ENCODE measurements at regions not wholly inside any gene's neighbourhood (a gene's known extent, or its start where the extent isn't known, plus 50 kb on each side); places are given as distances from the start of the nearest gene placed in this dataset.

DNA sequence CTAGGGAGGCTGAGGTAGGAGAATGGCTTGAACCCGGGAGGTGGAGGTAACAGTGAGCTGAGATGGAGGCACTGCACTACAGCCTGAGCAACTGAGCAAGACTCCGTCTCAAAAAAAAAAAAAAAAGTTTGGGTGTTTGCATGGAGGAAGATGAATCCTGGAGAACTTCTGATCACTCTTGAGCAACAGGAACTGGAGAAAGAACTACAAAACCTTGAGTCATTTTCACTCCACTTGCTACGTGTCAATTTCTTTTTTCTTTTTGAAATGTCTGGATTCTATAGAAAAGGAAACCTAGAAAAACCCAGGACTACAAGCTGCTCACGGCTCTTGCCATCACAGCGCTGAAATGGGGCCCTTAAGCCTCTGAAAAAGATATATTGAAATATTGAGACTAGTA lies 189.6 kb upstream of the NRP1 start:
- no peak for DNase-seq
- 96 to 99% methylated on average over 5 of the region's 5 CpGs for WGBS, 2 donors
- ATAC-seq (ENCODE audit: low FRiP score), result no peak
- Histone ChIP-seq H3K27me3 (ENCODE audit: control insufficient read depth in 1 of 2, insufficient read depth in 2 of 2, low read length in 1 of 2) (no peaks in the 10 kb centered on the region), H3K9me3 (ENCODE audit: control insufficient read depth, low read length) (peaks cover 1% of the 10 kb centered on the region), H3K4me1 (ENCODE audit: control insufficient read depth in 1 of 2, insufficient read depth in 2 of 2, low read length in 2 of 2) (peaks cover 6% of the 10 kb centered on the region in 2 donors), H3K27ac (ENCODE audit: low read depth in 1 of 2, low read length in 2 of 2) (no peak overlapping the region), H3K36me3 (ENCODE audit: control insufficient read depth in 1 of 2, insufficient read depth in 2 of 2, low read length in 1 of 2) (no peaks in the 10 kb centered on the region), H3K4me3 (ENCODE audit: low read length in 2 of 2) (no peak overlapping the region)
- intact Hi-C loops (cut with DNase I), result no loop called here

- no peak overlapping the region for H3K27ac ChIP-seq (ENCODE audit: low read depth in 1 of 2, low read length in 2 of 2)
- DNase-seq (no peak), ATAC-seq (ENCODE audit: low FRiP score) (no peak)
- WGBS, 2 donors, result 91 to 95% methylated on average over 6 of the region's 6 CpGs
- H3K4me1 ChIP-seq (ENCODE audit: control insufficient read depth in 1 of 2, insufficient read depth in 2 of 2, low read length in 2 of 2), result peaks cover 6% of the 10 kb centered on the region in 2 donors
- H3K4me3 ChIP-seq (ENCODE audit: low read length in 2 of 2), result no peak overlapping the region
- no peaks in the 10 kb centered on the region for H3K27me3 ChIP-seq (ENCODE audit: control insufficient read depth in 1 of 2, insufficient read depth in 2 of 2, low read length in 1 of 2)
- no peaks in the 10 kb centered on the region for H3K36me3 ChIP-seq (ENCODE audit: control insufficient read depth in 1 of 2, insufficient read depth in 2 of 2, low read length in 1 of 2)
- intact Hi-C loops (cut with DNase I), result no loop called here
- H3K9me3 ChIP-seq (ENCODE audit: control insufficient read depth, low read length), result peaks cover 1% of the 10 kb centered on the region
Observed at GRCh38 chr10:33523236-33523792, 188.8 kb upstream of the NRP1 start.

DNA sequence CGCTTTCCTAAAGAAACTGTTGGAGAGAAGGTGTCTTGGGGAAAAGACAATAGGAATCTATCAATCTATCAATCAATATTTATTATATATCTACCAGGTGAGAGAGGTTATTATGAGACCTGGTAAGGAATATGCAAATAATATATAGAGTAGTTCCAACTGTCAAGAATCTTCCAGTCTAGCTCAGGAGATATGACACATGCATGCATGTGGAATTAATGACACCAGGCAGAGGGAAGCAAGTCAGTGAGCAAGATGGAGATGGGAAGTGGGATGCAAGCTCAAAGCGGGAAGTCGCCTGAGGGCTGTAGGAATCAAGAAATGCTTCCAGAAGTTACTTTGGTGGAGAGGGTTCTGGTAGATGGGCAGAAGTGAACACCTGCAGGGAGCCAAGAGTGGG lies 187.4 kb upstream of the NRP1 start:
- Histone ChIP-seq H3K27ac (ENCODE audit: low read depth in 1 of 2, low read length in 2 of 2) (no peak overlapping the region), H3K36me3 (ENCODE audit: control insufficient read depth in 1 of 2, insufficient read depth in 2 of 2, low read length in 1 of 2) (no peaks in the 10 kb centered on the region), H3K4me3 (ENCODE audit: low read length in 2 of 2) (no peak overlapping the region), H3K27me3 (ENCODE audit: control insufficient read depth in 1 of 2, insufficient read depth in 2 of 2, low read length in 1 of 2) (no peaks in the 10 kb centered on the region), H3K9me3 (ENCODE audit: control insufficient read depth, low read length) (peaks cover 1% of the 10 kb centered on the region), H3K4me1 (ENCODE audit: control insufficient read depth in 1 of 2, insufficient read depth in 2 of 2, low read length in 2 of 2) (peaks cover 6% of the 10 kb centered on the region in 2 donors)
- 97 to 98% methylated on average over 3 of the region's 3 CpGs for WGBS, 2 donors
- intact Hi-C loops (cut with DNase I), result no loop called here
- DNase-seq (no peak), ATAC-seq (ENCODE audit: low FRiP score) (no peak)

- no peak overlapping the region for H3K4me3 ChIP-seq (ENCODE audit: low read length in 2 of 2)
- DNase-seq (no peak), ATAC-seq (ENCODE audit: low FRiP score) (no peak)
- H3K27me3 ChIP-seq (ENCODE audit: control insufficient read depth in 1 of 2, insufficient read depth in 2 of 2, low read length in 1 of 2), result no peaks in the 10 kb centered on the region
- H3K36me3 ChIP-seq (ENCODE audit: control insufficient read depth in 1 of 2, insufficient read depth in 2 of 2, low read length in 1 of 2), result no peaks in the 10 kb centered on the region
- intact Hi-C loops (cut with DNase I), result no loop called here
- peaks cover 6% of the 10 kb centered on the region in 2 donors for H3K4me1 ChIP-seq (ENCODE audit: control insufficient read depth in 1 of 2, insufficient read depth in 2 of 2, low read length in 2 of 2)
- WGBS, 2 donors, result 1 to 2% methylated on average over 4 of the region's 4 CpGs
- peak overlapping the region in 1 of 2 donors; percentile 29 for H3K27ac ChIP-seq (ENCODE audit: low read depth in 1 of 2, low read length in 2 of 2)
- no peaks in the 10 kb centered on the region for H3K9me3 ChIP-seq (ENCODE audit: control insufficient read depth, low read length)
Observed at GRCh38 chr10:33521062-33521461, 186.6 kb upstream of the NRP1 start.

GRCh38 chr10:33520223-33520622 lies 185.8 kb upstream of the NRP1 start:
- Histone ChIP-seq H3K4me3 (ENCODE audit: low read length in 2 of 2) (no peak overlapping the region), H3K36me3 (ENCODE audit: control insufficient read depth in 1 of 2, insufficient read depth in 2 of 2, low read length in 1 of 2) (no peaks in the 10 kb centered on the region), H3K4me1 (ENCODE audit: control insufficient read depth in 1 of 2, insufficient read depth in 2 of 2, low read length in 2 of 2) (peaks cover 6% of the 10 kb centered on the region in 2 donors), H3K27ac (ENCODE audit: low read depth in 1 of 2, low read length in 2 of 2) (no peak overlapping the region), H3K9me3 (ENCODE audit: control insufficient read depth, low read length) (no peaks in the 10 kb centered on the region), H3K27me3 (ENCODE audit: control insufficient read depth in 1 of 2, insufficient read depth in 2 of 2, low read length in 1 of 2) (no peaks in the 10 kb centered on the region)
- intact Hi-C loops (cut with DNase I), result no loop called here
- WGBS, 2 donors, result 1 to 6% methylated on average over 2 of the region's 2 CpGs
- DNase-seq (no peak), ATAC-seq (ENCODE audit: low FRiP score) (no peak)

DNA sequence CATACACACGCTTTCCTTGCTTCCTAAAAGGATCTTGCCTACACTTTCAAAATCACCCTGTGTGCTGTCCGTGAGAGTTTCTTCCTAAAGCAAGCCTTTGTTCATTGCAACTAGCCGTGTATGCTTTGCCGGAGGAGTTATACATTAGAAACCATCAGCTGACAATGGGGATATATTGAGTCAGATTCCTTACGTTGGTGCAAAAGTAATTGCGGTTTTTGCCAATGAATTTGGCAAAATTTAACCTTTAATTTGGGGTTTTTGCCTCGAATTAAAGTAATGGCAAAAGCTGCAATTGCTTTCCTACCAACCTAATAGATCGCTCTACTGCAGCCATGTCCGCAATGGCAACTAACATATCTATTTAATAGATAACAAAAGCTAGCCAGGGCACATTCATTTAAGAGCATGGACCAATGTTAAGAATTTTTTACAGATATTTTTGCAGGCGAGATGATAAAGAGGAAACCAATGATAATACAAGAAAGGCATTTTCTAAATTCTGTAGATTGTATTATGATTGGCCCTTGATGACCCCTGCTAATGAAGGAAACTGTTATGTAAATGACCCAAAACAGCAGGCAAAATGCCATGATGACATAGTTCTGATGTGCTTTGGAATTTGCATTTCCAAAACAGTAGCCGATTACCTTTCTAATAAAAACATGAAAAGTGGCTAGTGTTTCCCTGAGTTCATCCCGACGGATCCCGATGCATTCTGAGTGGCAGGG lies 184.8 kb upstream of the NRP1 start:
- Histone ChIP-seq H3K4me3 (ENCODE audit: low read length in 2 of 2) (no peak overlapping the region), H3K36me3 (ENCODE audit: control insufficient read depth in 1 of 2, insufficient read depth in 2 of 2, low read length in 1 of 2) (no peaks in the 10 kb centered on the region), H3K4me1 (ENCODE audit: control insufficient read depth in 1 of 2, insufficient read depth in 2 of 2, low read length in 2 of 2) (peaks cover 4% of the 10 kb centered on the region in 2 donors), H3K27ac (ENCODE audit: low read depth in 1 of 2, low read length in 2 of 2) (no peak overlapping the region), H3K9me3 (ENCODE audit: control insufficient read depth, low read length) (no peaks in the 10 kb centered on the region), H3K27me3 (ENCODE audit: control insufficient read depth in 1 of 2, insufficient read depth in 2 of 2, low read length in 1 of 2) (no peaks in the 10 kb centered on the region)
- no peak for ATAC-seq (ENCODE audit: low FRiP score)
- intact Hi-C loops (cut with DNase I), result no loop called here
- DNase-seq, result no peak
- WGBS, 2 donors, result 80 to 81% methylated on average over 14 of the region's 14 CpGs

GRCh38 chr10:33510206-33510605 lies 175.7 kb upstream of the NRP1 start:
- intact Hi-C loops (cut with DNase I), result no loop called here
- Histone ChIP-seq H3K4me3 (ENCODE audit: low read length in 2 of 2) (no peak overlapping the region), H3K9me3 (ENCODE audit: control insufficient read depth, low read length) (no peaks in the 10 kb centered on the region), H3K4me1 (ENCODE audit: control insufficient read depth in 1 of 2, insufficient read depth in 2 of 2, low read length in 2 of 2) (peaks cover 0 to 7% of the 10 kb centered on the region in 2 donors), H3K27ac (ENCODE audit: low read depth in 1 of 2, low read length in 2 of 2) (peak overlapping the region; percentile 33 to 59), H3K27me3 (ENCODE audit: control insufficient read depth in 1 of 2, insufficient read depth in 2 of 2, low read length in 1 of 2) (no peaks in the 10 kb centered on the region), H3K36me3 (ENCODE audit: control insufficient read depth in 1 of 2, insufficient read depth in 2 of 2, low read length in 1 of 2) (no peaks in the 10 kb centered on the region)
- WGBS, 2 donors, result 6 to 9% methylated on average over 3 of the region's 3 CpGs
- DNase-seq (no peak), ATAC-seq (ENCODE audit: low FRiP score) (no peak)

DNA sequence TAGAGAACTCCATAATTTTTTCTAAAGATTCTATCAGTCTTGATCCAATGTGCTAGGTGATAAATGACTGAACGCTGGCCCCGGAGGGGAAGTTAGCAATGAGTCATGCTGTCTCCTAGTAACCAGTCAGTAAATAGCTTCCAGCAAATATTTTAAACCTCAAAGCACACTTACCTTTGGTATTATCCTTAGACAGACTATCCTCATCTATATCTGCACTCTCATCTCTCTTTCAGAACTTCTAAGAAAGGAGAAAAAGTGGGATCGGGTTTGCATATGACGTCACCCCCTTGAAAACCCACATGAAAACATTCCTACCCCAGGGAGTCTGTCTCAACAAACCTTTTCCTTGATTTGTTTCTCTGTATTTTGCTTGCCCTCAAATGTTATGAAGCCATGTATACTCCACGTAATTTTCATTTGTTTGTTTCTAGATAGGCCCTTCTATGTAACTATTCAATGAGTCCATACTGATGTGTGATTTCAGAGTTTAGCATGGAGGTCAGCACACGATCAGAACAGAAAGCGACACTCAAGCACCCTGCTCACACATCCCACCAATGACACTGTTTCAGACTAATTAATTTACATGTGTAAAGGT lies 174.9 kb upstream of the NRP1 start:
- Histone ChIP-seq H3K9me3 (ENCODE audit: control insufficient read depth, low read length) (no peaks in the 10 kb centered on the region), H3K4me3 (ENCODE audit: low read length in 2 of 2) (peak overlapping the region in 1 of 2 donors; percentile 41), H3K27ac (ENCODE audit: low read depth in 1 of 2, low read length in 2 of 2) (peak overlapping the region; percentile 33 to 78), H3K27me3 (ENCODE audit: control insufficient read depth in 1 of 2, insufficient read depth in 2 of 2, low read length in 1 of 2) (no peaks in the 10 kb centered on the region), H3K4me1 (ENCODE audit: control insufficient read depth in 1 of 2, insufficient read depth in 2 of 2, low read length in 2 of 2) (peaks cover 0 to 7% of the 10 kb centered on the region in 2 donors), H3K36me3 (ENCODE audit: control insufficient read depth in 1 of 2, insufficient read depth in 2 of 2, low read length in 1 of 2) (no peaks in the 10 kb centered on the region)
- ATAC-seq (ENCODE audit: low FRiP score) (peak; percentile 90), DNase-seq (peak; percentile 73 to 79)
- intact Hi-C loops (cut with DNase I), result loop anchor here in 1 of 2 donors (5.0 kb wide), 1 partner anchor 172 kb away; no protein-coding TSS in a partner anchor
- WGBS, 2 donors, result 5 to 7% methylated on average over 7 of the region's 7 CpGs

Data from aorta (tissue), 5 donors.